ENCODE measurements at regions not wholly inside any gene's neighbourhood (a gene's known extent, or its start where the extent isn't known, plus 50 kb on each side); places are given as distances from the start of the nearest gene placed in this dataset.

- TF ChIP-seq CTCF (conservative IDR thresholded peaks at IDR 0.05) (no peak), ZFX (IDR thresholded peaks at IDR 0.05) (no peak)
Measured at GRCh38 chr15:53122818-53123217, 332.7 kb upstream of the ONECUT1 start.

Measured in C4-2B (cell line).